HG03175 (cell line): ENCODE measurements at regions not wholly inside any gene's neighbourhood (a gene's known extent, or its start where the extent isn't known, plus 50 kb on each side); places are given as distances from the start of the nearest gene placed in this dataset.

ENCODE experiments used
- ATAC-seq: cut with Tn5 transposase; IDR thresholded peaks from one replicate; pipeline ENCODE4 v1.9.1; 2021; ENCODE audit warnings: mild to moderate bottlenecking, moderate library complexity; ENCODE audit not compliant: unreplicated experiment

- ATAC-seq = no peak
These were observed 550.1 kb downstream of the SLITRK6 start for GRCh38 chr13:85249151-85249550.

DNA sequence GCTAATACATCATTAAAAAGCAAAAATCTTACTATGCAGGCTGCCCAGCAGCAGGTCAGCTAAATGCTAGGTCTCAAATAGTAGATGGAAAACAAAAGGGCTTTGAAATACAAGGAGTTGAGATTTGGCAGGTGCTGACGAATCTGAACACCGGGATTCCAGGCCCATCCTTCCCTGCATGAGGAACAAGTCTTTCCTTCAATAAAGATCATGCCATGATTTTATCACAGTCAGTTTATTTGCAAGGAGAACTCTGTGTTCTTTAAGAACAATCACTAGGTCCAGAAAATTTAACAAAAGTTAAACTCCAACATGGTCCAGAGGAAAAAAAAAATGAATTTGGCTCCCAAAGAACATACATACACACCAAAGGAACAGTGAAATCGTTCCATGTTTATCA is 551.4 kb downstream of the SLITRK6 start:
- no peak for ATAC-seq

GRCh38 chr13:85243831-85244230 is 555.4 kb downstream of the SLITRK6 start:
- no peak for ATAC-seq

DNA sequence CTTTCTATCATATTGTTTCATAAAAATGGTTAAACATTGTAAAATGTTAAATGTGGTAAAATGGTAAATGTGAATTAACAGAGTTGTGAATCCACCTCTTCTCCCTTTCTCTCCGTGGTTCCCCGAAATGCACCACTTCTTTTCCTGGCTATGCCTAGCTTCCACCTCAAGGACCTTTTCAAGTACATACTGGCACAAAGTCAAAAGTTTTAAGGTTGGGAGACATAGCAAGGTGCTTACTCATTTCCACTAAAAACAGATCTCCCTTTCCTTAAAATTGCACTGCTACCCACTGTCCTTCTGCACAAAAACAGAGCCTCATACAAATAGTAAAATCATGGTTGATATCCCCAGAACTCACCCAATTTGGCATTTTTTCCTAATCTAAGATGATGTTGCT is 558.2 kb downstream of the SLITRK6 start:
- ATAC-seq = no peak

DNA sequence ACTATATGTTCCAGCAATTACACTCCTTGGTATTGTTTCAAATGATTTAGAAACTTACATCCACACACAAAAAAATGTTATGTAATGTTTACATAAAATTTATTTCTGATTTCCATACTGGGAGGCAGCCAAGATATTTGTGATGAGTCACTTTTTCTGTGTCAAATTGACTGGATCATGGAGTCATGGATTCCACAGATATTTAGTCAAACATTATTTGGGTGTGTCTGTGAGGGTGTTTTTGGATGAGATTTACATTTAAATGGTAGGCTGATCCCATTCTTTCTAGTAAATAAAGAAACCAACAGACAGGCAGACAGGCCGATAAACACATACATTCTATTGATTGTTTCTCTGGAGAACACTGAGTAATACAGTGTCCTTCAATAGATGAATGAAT is 562.8 kb downstream of the SLITRK6 start:
- no peak for ATAC-seq

- ATAC-seq = no peak
These were observed 568.5 kb downstream of the SLITRK6 start for GRCh38 chr13:85230691-85231093.

- no peak for ATAC-seq
These were observed 570.5 kb downstream of the SLITRK6 start for GRCh38 chr13:85228692-85229091.

GRCh38 chr13:85223883-85224656 is 575.1 kb downstream of the SLITRK6 start:
- ATAC-seq = no peak

DNA sequence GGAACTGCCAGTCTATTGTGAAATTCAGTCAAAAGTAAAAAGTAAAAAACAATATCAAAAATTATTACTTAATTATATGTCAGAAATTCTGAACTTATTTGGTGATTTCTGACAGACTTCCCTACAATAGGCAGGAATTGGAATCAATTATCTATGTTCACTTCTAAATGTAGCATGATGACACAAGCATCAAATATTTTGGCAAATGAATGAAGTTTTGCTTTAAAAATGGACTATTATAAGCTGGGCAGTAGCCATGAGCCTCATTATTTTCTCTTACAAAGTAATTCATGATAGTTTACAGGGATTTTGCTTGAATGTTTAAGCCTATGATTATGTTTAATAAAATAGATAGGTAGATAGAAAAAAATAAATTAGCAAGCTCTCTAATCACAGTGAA is 582.6 kb downstream of the SLITRK6 start:
- no peak for ATAC-seq

- no peak for ATAC-seq
These were observed 586.5 kb downstream of the SLITRK6 start for GRCh38 chr13:85212692-85213091.

DNA sequence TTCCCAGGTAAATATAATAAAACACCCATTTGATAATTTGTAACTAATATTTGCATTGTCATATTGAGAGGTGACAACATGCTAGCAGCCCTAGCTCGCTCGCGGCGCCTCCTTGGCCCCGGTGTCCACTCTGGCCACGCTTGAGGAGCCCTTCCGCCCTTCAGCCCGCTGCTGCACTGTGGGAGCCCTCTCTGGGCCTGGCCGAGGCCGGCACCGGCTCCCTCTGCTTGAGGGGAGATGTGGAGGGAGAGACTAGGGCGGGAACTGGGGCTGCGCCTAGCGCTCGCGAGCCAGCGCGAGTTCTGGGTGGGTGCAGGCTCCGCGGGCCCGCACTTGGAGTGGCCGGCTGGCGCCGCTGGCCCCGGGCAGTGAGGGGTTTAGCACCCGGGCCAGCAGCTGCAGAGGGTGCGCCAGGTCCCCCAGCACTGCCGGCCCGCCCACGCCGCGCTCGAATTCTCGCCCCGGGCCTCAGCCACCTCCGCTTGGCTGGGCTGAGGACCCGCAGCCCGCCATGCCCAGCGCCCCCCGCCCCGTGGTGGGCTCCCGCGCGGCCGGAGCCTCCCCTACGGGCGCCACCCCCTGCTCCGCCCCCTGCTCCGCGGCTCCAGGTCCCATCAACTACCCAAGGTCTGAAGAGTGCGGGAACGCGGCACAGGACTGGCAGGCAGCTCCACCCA is 594.4 kb downstream of the SLITRK6 start:
- no peak for ATAC-seq

GRCh38 chr13:85197431-85197830 is 601.8 kb downstream of the SLITRK6 start:
- no peak for ATAC-seq

- ATAC-seq = no peak
These were observed 604.7 kb downstream of the SLITRK6 start for GRCh38 chr13:85194482-85194881.

DNA sequence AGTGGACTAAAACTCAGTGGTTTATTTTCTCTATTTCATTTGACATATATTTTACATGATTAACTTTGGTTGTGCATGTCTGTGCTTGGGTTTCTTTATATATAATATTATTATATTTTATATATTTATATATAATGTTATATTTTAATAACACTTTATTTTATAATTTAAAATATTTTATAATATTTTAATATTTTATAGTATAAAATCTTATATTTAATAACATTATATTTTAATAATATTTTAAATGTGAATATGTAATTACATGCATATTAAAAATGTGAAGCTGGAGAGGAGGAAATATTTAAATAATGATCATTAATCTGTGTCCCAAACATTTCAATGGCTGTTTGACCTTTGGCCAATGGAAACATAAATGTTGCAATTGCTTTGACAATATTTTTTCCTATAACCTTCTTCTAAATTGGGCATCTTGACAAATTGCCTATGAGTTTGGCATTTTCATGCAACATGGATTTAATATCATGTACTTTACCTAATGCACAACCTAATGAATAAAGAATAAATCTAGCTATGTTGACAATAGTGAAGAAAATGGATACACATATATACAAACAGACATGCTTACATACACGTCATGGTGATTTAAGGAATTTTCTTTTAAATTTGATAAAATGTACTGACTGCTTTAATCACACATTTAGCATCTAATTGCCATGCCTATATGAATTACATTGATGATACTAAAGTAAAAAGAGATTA is 607.1 kb downstream of the SLITRK6 start:
- ATAC-seq = no peak

GRCh38 chr13:85186356-85187045 is 612.7 kb downstream of the SLITRK6 start:
- no peak for ATAC-seq

- no peak for ATAC-seq
These were observed 624.9 kb downstream of the SLITRK6 start for GRCh38 chr13:85174291-85174690.

DNA sequence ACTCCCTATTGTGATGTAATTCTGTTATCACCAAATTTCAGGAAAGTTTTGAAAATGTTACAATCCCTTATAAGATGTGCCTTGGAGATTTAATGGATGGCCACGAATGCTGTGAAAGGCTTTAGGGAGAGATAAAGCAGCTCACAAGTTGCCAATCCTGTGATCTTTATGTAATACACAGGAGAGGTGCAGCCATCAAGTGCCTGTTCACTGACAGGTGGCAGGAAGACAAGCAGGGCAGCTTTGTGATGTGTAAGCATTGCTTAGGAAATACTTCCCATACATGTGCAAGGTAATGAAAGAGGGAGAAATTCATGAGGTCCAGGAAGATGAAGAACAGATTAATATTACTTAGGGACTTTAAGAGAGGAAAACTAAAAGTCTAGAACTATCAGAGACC is 628.8 kb downstream of the SLITRK6 start:
- no peak for ATAC-seq

- no peak for ATAC-seq
These were observed 632.3 kb downstream of the SLITRK6 start for GRCh38 chr13:85166891-85167290.

DNA sequence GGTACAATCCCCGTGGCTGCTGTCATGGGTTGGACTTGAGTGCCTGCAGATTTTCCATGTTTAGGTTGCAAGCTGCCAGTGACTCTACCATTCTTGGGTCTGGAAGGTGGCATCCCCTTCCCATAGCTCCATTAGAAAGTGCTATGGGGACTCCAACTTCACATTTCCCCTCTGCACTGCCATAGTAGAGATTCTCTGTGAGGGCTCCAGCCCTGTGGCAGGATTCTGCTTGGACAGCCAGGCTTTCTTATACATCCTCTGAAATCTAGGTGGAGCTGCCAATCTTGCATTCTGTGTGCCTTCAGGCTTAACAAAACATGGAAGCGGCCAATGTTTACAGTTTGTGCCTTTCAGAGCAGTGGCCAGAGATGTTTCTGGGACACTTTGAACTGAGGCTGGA is 636.2 kb downstream of the SLITRK6 start:
- no peak for ATAC-seq

GRCh38 chr13:85148009-85148408 is 651.2 kb downstream of the SLITRK6 start:
- no peak for ATAC-seq

DNA sequence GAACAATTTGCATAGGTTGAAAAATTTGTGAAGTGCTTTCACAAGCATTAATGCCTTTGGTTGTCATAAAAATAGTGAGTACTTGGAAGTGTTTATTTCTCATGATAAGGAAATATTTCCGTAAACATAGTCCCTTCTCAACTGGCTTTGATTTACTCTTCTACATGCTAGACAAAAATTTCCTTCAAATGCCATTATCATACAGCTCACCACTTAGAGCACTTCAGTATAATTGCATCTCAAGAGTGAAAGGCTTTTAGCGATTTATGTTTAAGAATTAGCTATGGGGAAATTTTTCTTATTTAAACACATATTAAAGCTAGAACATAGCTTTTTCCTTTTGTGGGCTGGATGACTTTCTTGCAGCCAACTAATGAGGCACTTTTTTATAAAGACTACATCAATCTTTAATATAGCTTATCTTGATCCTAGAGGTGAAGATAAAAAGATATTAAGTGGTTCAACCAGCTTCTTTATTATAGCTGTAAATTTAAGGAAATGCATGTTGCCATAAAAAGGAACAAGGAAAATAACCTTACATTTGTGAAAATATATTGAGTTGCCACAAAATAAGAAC is 656.8 kb downstream of the SLITRK6 start:
- no peak for ATAC-seq
